HUDEP-2 (cell line): ENCODE measurements at regions not wholly inside any gene's neighbourhood (a gene's known extent, or its start where the extent isn't known, plus 50 kb on each side); places are given as distances from the start of the nearest gene placed in this dataset.
A peak's percentile ranks its signal among the peaks of the same experiment; 100 is the strongest.

Experiments
- DNase-seq, 76 experiments: peaks; one replicate each; lab custom pipeline; 2025; ENCODE audit not compliant: unreplicated experiment in 76 of 76; lab: John Stamatoyannopoulos, UW

- DNase-seq, result no peak
Measured at GRCh38 chrX:10288373-10288975, 131.7 kb downstream of the CLCN4 start.

GRCh38 chrX:10296576-10296975 lies 139.8 kb downstream of the CLCN4 start:
- DNase-seq, result no peak

GRCh38 chrX:10310511-10310910 lies 153.7 kb downstream of the CLCN4 start:
- DNase-seq, result no peak

- no peak for DNase-seq
Measured at GRCh38 chrX:10314530-10315104, 157.8 kb downstream of the CLCN4 start.

GRCh38 chrX:10325611-10326010 lies 168.8 kb downstream of the CLCN4 start:
- DNase-seq, result peak in 7 of 76 experiments; percentile 0 to 20 (median 1)

GRCh38 chrX:10326578-10326977 lies 169.8 kb downstream of the CLCN4 start:
- DNase-seq, result peak in 19 of 76 experiments; percentile 0 to 28 (median 1)

- no peak for DNase-seq
Measured at GRCh38 chrX:10327651-10328050, 170.9 kb downstream of the CLCN4 start.

GRCh38 chrX:10329984-10330383 lies 173.2 kb downstream of the CLCN4 start:
- no peak for DNase-seq

- no peak for DNase-seq
Measured at GRCh38 chrX:10341309-10341708, 184.5 kb downstream of the CLCN4 start.

- no peak for DNase-seq
Measured at GRCh38 chrX:10350221-10350620, 193.4 kb downstream of the CLCN4 start.

- no peak for DNase-seq
Measured at GRCh38 chrX:10350981-10351380, 194.2 kb downstream of the CLCN4 start.

- DNase-seq, result no peak
Measured at GRCh38 chrX:10352536-10352935, 195.8 kb downstream of the CLCN4 start.

GRCh38 chrX:10356979-10357378 lies 200.2 kb downstream of the CLCN4 start:
- DNase-seq, result no peak

- DNase-seq, result peak in 1 of 76 experiments; percentile 0
Measured at GRCh38 chrX:10358958-10359357, 202.2 kb downstream of the CLCN4 start.

- no peak for DNase-seq
Measured at GRCh38 chrX:10360116-10360515, 203.3 kb downstream of the CLCN4 start.

GRCh38 chrX:10365532-10366265 lies 208.9 kb downstream of the CLCN4 start:
- no peak for DNase-seq

GRCh38 chrX:10367406-10367805 lies 210.6 kb downstream of the CLCN4 start:
- DNase-seq, result no peak

- DNase-seq, result no peak
Measured at GRCh38 chrX:10370976-10371375, 214.2 kb downstream of the CLCN4 start.

GRCh38 chrX:10377427-10377826 lies 220.7 kb downstream of the CLCN4 start:
- DNase-seq, result no peak

GRCh38 chrX:10379878-10380277 lies 223.1 kb downstream of the CLCN4 start:
- no peak for DNase-seq

GRCh38 chrX:10380300-10380699 lies 223.5 kb downstream of the CLCN4 start:
- no peak for DNase-seq

GRCh38 chrX:10381193-10381592 lies 224.4 kb downstream of the CLCN4 start:
- DNase-seq, result no peak
